Trophoblast cell (in vitro differentiated cells and primary cell): ENCODE measurements at regions not wholly inside any gene's neighbourhood (a gene's known extent, or its start where the extent isn't known, plus 50 kb on each side); places are given as distances from the start of the nearest gene placed in this dataset.
"Not testable (repeated sequence)": the region's sequence is repeated elsewhere in the genome, so short reads cannot be mapped to it uniquely, and the experiment has no call there.

Source experiments
- DNase-seq, 2 donors: peaks; one replicate each; pipeline ENCODE4 v3.0.0-alpha.2; 2016
- H2AFZ ChIP-seq: 2 replicates; pipeline ENCODE4 v1.6.1; 2013; ENCODE audit warnings: low read length, moderate library complexity, mild to moderate bottlenecking; ENCODE audit not compliant: insufficient read depth, poor library complexity
- H2AK5ac ChIP-seq: 2 replicates; pipeline ENCODE4 v1.6.1; 2013; ENCODE audit warnings: mild to moderate bottlenecking, low read length
- H2BK120ac ChIP-seq: 2 replicates; pipeline ENCODE4 v1.6.1; 2013; ENCODE audit warnings: low read length, mild to moderate bottlenecking, moderate library complexity; ENCODE audit not compliant: insufficient read depth, poor library complexity
- H2BK12ac ChIP-seq: 2 replicates; pipeline ENCODE4 v1.6.1; 2013; ENCODE audit warnings: mild to moderate bottlenecking, low read length, moderate library complexity
- H2BK5ac ChIP-seq: 2 replicates; pipeline ENCODE4 v1.6.1; 2013; ENCODE audit warnings: low read length, low read depth, moderate library complexity, mild to moderate bottlenecking; ENCODE audit not compliant: poor library complexity
- H3K14ac ChIP-seq: 2 replicates; pipeline ENCODE4 v1.6.1; 2013; ENCODE audit warnings: mild to moderate bottlenecking, low read length
- H3K18ac ChIP-seq: 2 replicates; pipeline ENCODE4 v1.6.1; 2013; ENCODE audit warnings: mild to moderate bottlenecking, low read length
- H3K23ac ChIP-seq: 2 replicates; pipeline ENCODE4 v1.6.1; 2013; ENCODE audit warnings: low read length
- H3K27ac ChIP-seq: 2 replicates; pipeline ENCODE4 v1.5.1; 2013; ENCODE audit warnings: low read depth, mild to moderate bottlenecking, inconsistent platforms, low read length, moderate library complexity
- H3K27me3 ChIP-seq: 2 replicates; pipeline ENCODE4 v1.6.1; 2013; ENCODE audit warnings: inconsistent platforms, mild to moderate bottlenecking, low read length, moderate library complexity; ENCODE audit not compliant: insufficient read depth
- H3K36me3 ChIP-seq, 2 experiments: 1 replicate in 1 of 2; 2 replicates in 1 of 2; pipeline ENCODE4 v1.6.1; 2013; ENCODE audit warnings: low read length in 2 of 2, mild to moderate bottlenecking in 2 of 2, moderate library complexity in 1 of 2; ENCODE audit not compliant: insufficient read depth in 2 of 2, control insufficient read depth in 1 of 2
- H3K4ac ChIP-seq: 2 replicates; pipeline ENCODE4 v1.6.1; 2013; ENCODE audit warnings: low read depth, mild to moderate bottlenecking, low read length, moderate library complexity
- H3K4me1 ChIP-seq, 2 experiments: 1 replicate in 1 of 2; 2 replicates in 1 of 2; pipeline ENCODE4 v1.6.1; 2013; ENCODE audit warnings: low read length in 2 of 2, mild to moderate bottlenecking in 2 of 2, moderate library complexity in 1 of 2; ENCODE audit not compliant: insufficient read depth in 2 of 2, control insufficient read depth in 1 of 2
- H3K4me2 ChIP-seq: 2 replicates; pipeline ENCODE4 v1.6.1; 2013; ENCODE audit warnings: inconsistent platforms, mild to moderate bottlenecking, low read length, moderate library complexity
- H3K4me3 ChIP-seq: 2 replicates; pipeline ENCODE4 v1.5.1; 2013; ENCODE audit warnings: mild to moderate bottlenecking, low read depth, low read length, inconsistent platforms
- H3K79me1 ChIP-seq: one replicate; pipeline ENCODE4 v1.6.1; 2013; ENCODE audit warnings: low read length
- H3K79me2 ChIP-seq: 2 replicates; pipeline ENCODE4 v1.6.1; 2013; ENCODE audit warnings: low read length, mild to moderate bottlenecking; ENCODE audit not compliant: control insufficient read depth, insufficient read depth, poor library complexity
- H3K9ac ChIP-seq: 2 replicates; pipeline ENCODE4 v1.6.1; 2013; ENCODE audit warnings: mild to moderate bottlenecking, low read length
- H3K9me3 ChIP-seq: 2 replicates; pipeline ENCODE4 v1.6.1; 2013; ENCODE audit warnings: low read depth, mild to moderate bottlenecking, control low read depth, inconsistent platforms, low read length; ENCODE audit not compliant: insufficient read depth
- H4K12ac ChIP-seq: 2 replicates; pipeline ENCODE4 v1.6.1; 2013; ENCODE audit warnings: low read depth, mild to moderate bottlenecking, low read length, moderate library complexity
- H4K8ac ChIP-seq: 2 replicates; pipeline ENCODE4 v1.6.1; 2013; ENCODE audit warnings: low read depth, mild to moderate bottlenecking, low read length, moderate library complexity
- H4K91ac ChIP-seq: one replicate; pipeline ENCODE4 v1.6.1; 2013; ENCODE audit warnings: low read depth, mild to moderate bottlenecking, low read length, moderate library complexity
- WGBS: extraction: QIAGEN DNeasy Blood & Tissue Kit; methylation state at CpG from one replicate; pipeline ENCODE4 v1.1.7; 2013; ENCODE audit warnings: missing lambda C conversion rate; ENCODE audit not compliant: insufficient read length, insufficient coverage; ENCODE audit errors: extremely low coverage; 5-methylcytosine and 5-hydroxymethylcytosine counted together

DNA sequence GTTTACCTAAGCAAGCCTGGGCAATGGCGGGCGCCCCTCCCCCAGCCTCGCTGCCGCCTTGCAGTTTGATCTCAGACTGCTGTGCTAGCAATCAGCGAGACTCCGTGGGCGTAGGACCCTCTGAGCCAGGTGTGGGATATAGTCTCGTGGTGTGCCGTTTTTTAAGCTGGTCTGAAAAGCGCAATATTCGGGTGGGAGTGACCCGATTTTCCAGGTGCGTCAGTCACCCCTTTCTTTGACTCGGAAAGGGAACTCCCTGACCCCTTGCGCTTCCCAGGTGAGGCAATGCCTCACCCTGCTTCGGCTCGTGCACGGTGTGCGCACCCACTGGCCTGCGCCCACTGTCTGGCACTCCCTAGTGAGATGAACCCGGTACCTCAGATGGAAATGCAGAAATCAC is 442.6 kb upstream of the MTPN start:
- not testable (repeated sequence) for H3K4ac ChIP-seq, H3K4me3 ChIP-seq, H3K79me2 ChIP-seq, H2AFZ ChIP-seq, H4K8ac ChIP-seq, H3K36me3 ChIP-seq, H3K4me2 ChIP-seq, H3K27ac ChIP-seq, DNase-seq, H2BK5ac ChIP-seq, H4K12ac ChIP-seq, H3K23ac ChIP-seq, H2BK120ac ChIP-seq, H2AK5ac ChIP-seq, H3K9ac ChIP-seq, H3K9me3 ChIP-seq, H3K14ac ChIP-seq, H3K27me3 ChIP-seq, H3K18ac ChIP-seq, H2BK12ac ChIP-seq, H3K79me1 ChIP-seq, H4K91ac ChIP-seq, H3K4me1 ChIP-seq
- no CpG with 5 or more reads among the region's 21 CpGs for WGBS

DNA sequence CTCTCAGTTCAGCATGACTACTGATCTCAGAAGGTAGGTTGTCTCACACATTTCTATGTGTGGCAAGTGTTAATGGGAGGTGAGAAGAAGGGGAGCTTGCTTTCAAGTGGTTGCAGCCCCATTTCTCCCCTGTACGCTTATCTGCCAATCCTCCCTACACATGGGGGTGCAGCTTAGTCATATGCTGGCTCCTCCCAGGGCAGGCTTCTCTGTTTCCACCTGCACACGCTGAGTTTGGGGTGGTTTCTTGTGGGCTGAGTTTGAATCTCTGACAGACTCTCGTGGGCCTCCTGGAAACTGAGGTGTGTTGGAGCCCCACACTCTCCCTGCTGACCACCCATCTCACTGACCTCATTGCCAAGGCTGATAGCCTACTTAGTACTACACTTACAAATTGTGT is 435.8 kb upstream of the MTPN start:
- H2BK120ac ChIP-seq, result no peak overlapping the region
- H2BK5ac ChIP-seq, result no peak overlapping the region
- WGBS, result no CpG with 5 or more reads among the region's 3 CpGs
- H3K79me2 ChIP-seq, result no peaks in the 10 kb centered on the region
- DNase-seq, result no peak
- H3K4ac ChIP-seq, result no peak overlapping the region
- no peak overlapping the region for H3K4me2 ChIP-seq
- H3K4me3 ChIP-seq, result no peak overlapping the region
- H2AK5ac ChIP-seq, result no peak overlapping the region
- H3K9me3 ChIP-seq, result no peaks in the 10 kb centered on the region
- no peaks in the 10 kb centered on the region for H3K79me1 ChIP-seq
- H4K12ac ChIP-seq, result no peak overlapping the region
- H3K23ac ChIP-seq, result no peak overlapping the region
- H3K14ac ChIP-seq, result no peak overlapping the region
- H3K4me1 ChIP-seq, result no peaks in the 10 kb centered on the region
- no peak overlapping the region for H4K8ac ChIP-seq
- no peaks in the 10 kb centered on the region for H3K27me3 ChIP-seq
- no peak overlapping the region for H3K9ac ChIP-seq
- H3K36me3 ChIP-seq, result no peaks in the 10 kb centered on the region
- no peak overlapping the region for H2BK12ac ChIP-seq
- H2AFZ ChIP-seq, result no peak overlapping the region
- H3K27ac ChIP-seq, result no peak overlapping the region
- H4K91ac ChIP-seq, result no peak overlapping the region
- H3K18ac ChIP-seq, result no peak overlapping the region

DNA sequence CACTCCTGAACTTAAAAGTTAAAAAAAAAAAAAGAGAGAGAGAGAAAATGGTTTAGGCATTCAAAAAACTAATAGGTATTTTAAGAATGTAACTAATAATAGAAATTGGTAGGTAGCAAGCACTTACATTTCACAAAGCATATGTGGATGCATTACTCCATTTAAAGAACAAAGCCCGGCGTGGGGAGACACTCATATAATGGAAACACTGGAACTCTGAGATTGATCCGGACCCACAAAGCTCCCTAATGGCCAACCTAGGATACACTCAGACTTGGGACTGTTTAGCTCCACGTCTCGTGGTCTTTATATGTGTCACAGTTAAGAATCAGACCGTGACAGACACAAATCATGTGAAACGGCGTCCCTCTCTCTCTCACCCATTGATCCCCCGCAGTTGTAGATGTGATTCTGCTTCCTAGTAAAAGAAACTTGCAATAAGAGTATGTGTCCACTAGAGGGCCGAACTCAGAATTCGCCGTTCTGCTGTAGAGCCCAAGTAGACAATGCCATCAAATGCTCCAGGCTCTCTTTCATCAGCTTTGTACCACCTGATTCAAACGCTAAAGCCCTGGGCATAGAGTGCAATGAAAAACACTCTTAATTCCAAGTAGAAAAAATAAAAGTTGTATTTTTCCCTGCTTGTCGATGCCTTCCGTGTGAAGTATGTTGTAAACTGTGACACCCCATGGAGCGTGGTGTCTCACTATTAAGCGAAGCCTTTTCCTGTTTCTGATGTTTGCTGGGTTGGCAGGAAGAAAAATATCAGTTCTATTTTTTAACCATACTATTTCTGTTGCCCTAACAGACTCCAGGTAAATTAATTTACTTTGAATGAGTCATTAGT is 429.0 kb upstream of the MTPN start:
- Histone ChIP-seq H4K12ac (no peak overlapping the region), H3K79me2 (no peaks in the 10 kb centered on the region), H3K9ac (no peak overlapping the region), H2AK5ac (no peak overlapping the region), H2BK120ac (no peak overlapping the region), H4K8ac (no peak overlapping the region), H3K18ac (no peak overlapping the region), H3K4me1 (no peaks in the 10 kb centered on the region), H3K23ac (no peak overlapping the region), H3K4me3 (no peak overlapping the region), H3K4ac (no peak overlapping the region), H2AFZ (no peak overlapping the region), H4K91ac (no peak overlapping the region), H3K79me1 (no peaks in the 10 kb centered on the region), H2BK12ac (no peak overlapping the region), H3K36me3 (no peaks in the 10 kb centered on the region), H3K4me2 (peak overlapping the region; percentile 52), H3K9me3 (no peaks in the 10 kb centered on the region), H2BK5ac (no peak overlapping the region), H3K27ac (no peak overlapping the region), H3K14ac (no peak overlapping the region), H3K27me3 (no peaks in the 10 kb centered on the region)
- no CpG with 5 or more reads among the region's 17 CpGs for WGBS
- DNase-seq, result peak; percentile 15 to 78

DNA sequence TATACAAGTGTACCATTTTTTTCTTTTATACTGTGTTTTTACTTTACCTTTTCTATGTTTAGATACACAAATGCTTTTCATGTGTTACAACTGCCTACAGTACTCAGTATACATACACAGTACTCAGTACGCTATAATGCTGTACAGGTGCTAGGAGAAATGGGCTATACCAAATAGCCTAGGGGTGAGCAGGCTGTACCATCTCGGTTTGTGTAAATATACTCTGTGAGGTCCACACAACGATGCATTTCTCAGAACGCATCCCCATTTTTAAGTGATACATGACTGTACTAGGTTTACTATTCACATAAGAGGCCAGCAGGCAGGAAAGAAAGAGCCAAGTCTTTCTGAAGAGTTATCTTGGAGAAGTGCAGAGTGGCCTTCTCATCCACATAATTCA is 426.4 kb upstream of the MTPN start:
- no CpG with 5 or more reads among the region's 4 CpGs for WGBS
- DNase-seq, result no peak
- H3K27ac ChIP-seq, result no peak overlapping the region
- no peaks in the 10 kb centered on the region for H3K27me3 ChIP-seq
- H2AK5ac ChIP-seq, result no peak overlapping the region
- H4K8ac ChIP-seq, result no peak overlapping the region
- H3K36me3 ChIP-seq, result no peaks in the 10 kb centered on the region
- H3K4ac ChIP-seq, result no peak overlapping the region
- H2AFZ ChIP-seq, result no peak overlapping the region
- H3K23ac ChIP-seq, result no peak overlapping the region
- H3K79me1 ChIP-seq, result no peaks in the 10 kb centered on the region
- H3K18ac ChIP-seq, result no peak overlapping the region
- H3K79me2 ChIP-seq, result no peaks in the 10 kb centered on the region
- H3K4me3 ChIP-seq, result no peak overlapping the region
- H2BK120ac ChIP-seq, result no peak overlapping the region
- no peak overlapping the region for H4K12ac ChIP-seq
- no peaks in the 10 kb centered on the region for H3K9me3 ChIP-seq
- no peak overlapping the region for H4K91ac ChIP-seq
- H3K9ac ChIP-seq, result no peak overlapping the region
- H2BK12ac ChIP-seq, result no peak overlapping the region
- H3K4me2 ChIP-seq, result no peak overlapping the region
- no peak overlapping the region for H3K14ac ChIP-seq
- no peaks in the 10 kb centered on the region for H3K4me1 ChIP-seq
- H2BK5ac ChIP-seq, result no peak overlapping the region
